HG03095 (cell line): ENCODE measurements at regions not wholly inside any gene's neighbourhood (a gene's known extent, or its start where the extent isn't known, plus 50 kb on each side); places are given as distances from the start of the nearest gene placed in this dataset.
A peak's percentile ranks its signal among the peaks of the same experiment; 100 is the strongest.

Source experiments
- ATAC-seq: cut with Tn5 transposase; IDR thresholded peaks from one replicate; pipeline ENCODE4 v1.9.1; 2021; ENCODE audit warnings: moderate library complexity; ENCODE audit not compliant: unreplicated experiment

- ATAC-seq: no peak
Measured at GRCh38 chr2:201968476-201968875, 65.2 kb upstream of the FZD7 start.

- ATAC-seq: no peak
Measured at GRCh38 chr2:201969241-201969937, 64.3 kb upstream of the FZD7 start.

- no peak for ATAC-seq
Measured at GRCh38 chr2:201969938-201970785, 63.5 kb upstream of the FZD7 start.

- ATAC-seq: no peak
Measured at GRCh38 chr2:201970786-201971108, 62.9 kb upstream of the FZD7 start.

- ATAC-seq: no peak
Measured at GRCh38 chr2:201971531-201972228, 62.0 kb upstream of the FZD7 start.

- ATAC-seq: no peak
Measured at GRCh38 chr2:201972621-201973255, 60.9 kb upstream of the FZD7 start.

- no peak for ATAC-seq
Measured at GRCh38 chr2:201973305-201973928, 60.2 kb upstream of the FZD7 start.

GRCh38 chr2:201974171-201975100 lies 59.2 kb upstream of the FZD7 start:
- no peak for ATAC-seq

GRCh38 chr2:201975434-201975833 lies 58.2 kb upstream of the FZD7 start:
- no peak for ATAC-seq

GRCh38 chr2:201975964-201976612 lies 57.6 kb upstream of the FZD7 start:
- no peak for ATAC-seq

GRCh38 chr2:201977651-201978050 lies 56.0 kb upstream of the FZD7 start:
- ATAC-seq: no peak

- ATAC-seq: no peak
Measured at GRCh38 chr2:201978333-201978732, 55.3 kb upstream of the FZD7 start.

- ATAC-seq: no peak
Measured at GRCh38 chr2:201978986-201979385, 54.7 kb upstream of the FZD7 start.

GRCh38 chr2:201980389-201980821 lies 53.2 kb upstream of the FZD7 start:
- ATAC-seq: peak; percentile 72

- no peak for ATAC-seq
Measured at GRCh38 chr2:201980946-201981345, 52.7 kb upstream of the FZD7 start.

GRCh38 chr2:201983174-201983573 lies 50.5 kb upstream of the FZD7 start:
- ATAC-seq: no peak

GRCh38 chr2:201983800-201984199 lies 49.9 kb upstream of the FZD7 start:
- no peak for ATAC-seq
